NB4 (cell line): ENCODE measurements at regions not wholly inside any gene's neighbourhood (a gene's known extent, or its start where the extent isn't known, plus 50 kb on each side); places are given as distances from the start of the nearest gene placed in this dataset.
A peak's percentile ranks its signal among the peaks of the same experiment; 100 is the strongest.
"Not testable (repeated sequence)": the region's sequence is repeated elsewhere in the genome, so short reads cannot be mapped to it uniquely, and the experiment has no call there.

Experiments used
- DNase-seq: peaks from one replicate; pipeline ENCODE4 v3.0.0; 2010; ENCODE audit warnings: low read depth
- H3K4me3 ChIP-seq: one replicate; pipeline ENCODE4 v1.5.1; 2011; ENCODE audit warnings: mild to moderate bottlenecking, low read depth, low read length, moderate library complexity
- MAX ChIP-seq: IDR thresholded peaks from 2 replicates; pipeline ENCODE4 v1.6.1; 2011; ENCODE audit warnings: low read depth, low read length
- MYC ChIP-seq: IDR thresholded peaks from 2 replicates; pipeline ENCODE4 v1.6.1; 2011; ENCODE audit warnings: low read depth, low read length
- POLR2A ChIP-seq: IDR thresholded peaks from 2 replicates; pipeline ENCODE4 v1.6.1; 2011; ENCODE audit warnings: mild to moderate bottlenecking; ENCODE audit not compliant: insufficient read length; ENCODE audit errors: extremely low read depth
- TF ChIP-seq, protein P1 (sequence below): IDR thresholded peaks from one replicate; pipeline ENCODE4 v1.5.1; 2012; ENCODE audit warnings: low read depth, low read length

DNA sequence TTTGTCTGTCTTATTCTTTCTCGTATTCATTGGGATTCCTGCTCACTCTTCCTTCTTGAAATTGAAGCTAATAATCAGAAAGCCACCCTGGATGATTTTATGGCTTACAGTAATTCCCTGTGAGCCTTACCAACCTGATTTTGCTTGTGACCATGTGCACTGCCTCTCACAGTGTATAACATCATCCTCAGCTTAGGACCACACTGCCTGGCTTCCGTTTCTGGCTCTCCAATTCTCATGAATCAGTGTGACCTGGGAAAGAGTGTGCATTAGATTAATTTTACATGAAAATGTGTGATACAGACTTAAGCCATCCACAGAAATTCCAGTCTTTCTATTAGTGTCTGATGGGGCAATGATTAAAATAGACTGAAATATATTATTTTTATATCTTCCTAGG lies 126.8 kb upstream of the DMRT1 start:
- no peak for TF ChIP-seq MYC
- TF ChIP-seq MAX, result 0 out of 2 replicates have a peak, but pooled peaks have one; percentile 40
- no peak for DNase-seq
- H3K4me3 ChIP-seq, result peak overlapping the region; percentile 48

DNA sequence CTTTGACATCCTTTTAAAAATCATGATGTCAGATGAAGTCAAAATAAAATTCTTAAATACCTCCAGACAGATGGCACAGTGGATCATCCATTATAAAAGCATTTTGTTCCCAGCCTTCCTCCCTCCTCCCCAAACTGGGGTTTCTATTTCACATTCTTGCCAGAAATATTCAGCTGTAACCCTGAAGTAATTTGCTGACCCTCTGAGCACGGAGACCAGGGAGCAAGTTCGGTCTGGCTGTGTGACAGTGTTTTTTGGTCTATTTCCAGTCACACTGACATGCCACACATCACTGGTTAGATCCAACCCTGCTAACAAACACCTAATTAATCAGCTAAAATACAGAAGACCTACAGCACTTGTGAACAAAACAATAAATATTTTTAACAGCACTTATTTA lies 126.2 kb upstream of the DMRT1 start:
- TF ChIP-seq MYC (no peak), MAX (no peak), POLR2A (no peak)
- TF ChIP-seq, protein P1, sequence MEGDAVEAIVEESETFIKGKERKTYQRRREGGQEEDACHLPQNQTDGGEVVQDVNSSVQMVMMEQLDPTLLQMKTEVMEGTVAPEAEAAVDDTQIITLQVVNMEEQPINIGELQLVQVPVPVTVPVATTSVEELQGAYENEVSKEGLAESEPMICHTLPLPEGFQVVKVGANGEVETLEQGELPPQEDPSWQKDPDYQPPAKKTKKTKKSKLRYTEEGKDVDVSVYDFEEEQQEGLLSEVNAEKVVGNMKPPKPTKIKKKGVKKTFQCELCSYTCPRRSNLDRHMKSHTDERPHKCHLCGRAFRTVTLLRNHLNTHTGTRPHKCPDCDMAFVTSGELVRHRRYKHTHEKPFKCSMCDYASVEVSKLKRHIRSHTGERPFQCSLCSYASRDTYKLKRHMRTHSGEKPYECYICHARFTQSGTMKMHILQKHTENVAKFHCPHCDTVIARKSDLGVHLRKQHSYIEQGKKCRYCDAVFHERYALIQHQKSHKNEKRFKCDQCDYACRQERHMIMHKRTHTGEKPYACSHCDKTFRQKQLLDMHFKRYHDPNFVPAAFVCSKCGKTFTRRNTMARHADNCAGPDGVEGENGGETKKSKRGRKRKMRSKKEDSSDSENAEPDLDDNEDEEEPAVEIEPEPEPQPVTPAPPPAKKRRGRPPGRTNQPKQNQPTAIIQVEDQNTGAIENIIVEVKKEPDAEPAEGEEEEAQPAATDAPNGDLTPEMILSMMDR, result no peak
- peak overlapping the region; percentile 48 for H3K4me3 ChIP-seq
- DNase-seq, result no peak

DNA sequence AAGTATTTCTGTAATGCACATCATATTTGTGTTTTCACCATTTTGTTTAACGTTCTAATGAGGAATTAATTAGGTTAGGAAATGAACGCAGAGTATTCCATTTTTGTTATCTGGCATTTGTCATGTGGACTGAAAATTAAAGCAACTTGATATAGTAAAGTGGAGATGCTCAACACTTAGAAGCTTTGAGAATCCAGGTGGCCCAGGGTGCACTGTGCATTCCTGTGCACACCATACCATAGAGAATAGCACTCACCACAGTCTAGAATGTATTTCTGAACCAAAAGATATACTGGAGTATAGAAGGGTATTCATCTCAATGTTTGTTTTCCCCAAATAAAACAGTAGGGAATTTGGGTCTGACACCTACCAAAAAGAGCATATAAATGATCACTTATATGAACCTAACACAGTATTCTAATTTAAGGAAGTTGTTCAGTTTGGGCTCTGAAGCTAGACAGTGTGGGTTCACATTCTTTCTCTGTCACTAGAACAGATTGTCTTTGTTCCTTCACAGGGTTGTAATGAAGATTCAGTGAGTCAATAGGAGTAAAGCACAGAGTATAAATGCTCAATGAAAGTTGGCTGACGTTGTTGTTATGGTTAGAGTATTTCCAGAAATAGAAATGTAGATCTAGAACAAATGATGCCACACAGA lies 125.6 kb upstream of the DMRT1 start:
- DNase-seq, result peak; percentile 55
- TF ChIP-seq, protein P1, result no peak
- TF ChIP-seq MYC, result peak; percentile 23; the same call in 1 of the 2 replicates
- H3K4me3 ChIP-seq, result peak overlapping the region; percentile 48

GRCh38 chr9:717722-718121 lies 123.8 kb upstream of the DMRT1 start:
- no peak overlapping the region for H3K4me3 ChIP-seq
- TF ChIP-seq MAX (no peak), POLR2A (no peak), MYC (no peak)
- TF ChIP-seq, protein P1, result no peak
- DNase-seq, result no peak

GRCh38 chr9:720239-720881 lies 121.1 kb upstream of the DMRT1 start:
- DNase-seq, result peak; percentile 55
- no peak for TF ChIP-seq POLR2A
- TF ChIP-seq, protein P1, result no peak
- no peak for TF ChIP-seq MAX
- no peak for TF ChIP-seq MYC
- no peak overlapping the region for H3K4me3 ChIP-seq

DNA sequence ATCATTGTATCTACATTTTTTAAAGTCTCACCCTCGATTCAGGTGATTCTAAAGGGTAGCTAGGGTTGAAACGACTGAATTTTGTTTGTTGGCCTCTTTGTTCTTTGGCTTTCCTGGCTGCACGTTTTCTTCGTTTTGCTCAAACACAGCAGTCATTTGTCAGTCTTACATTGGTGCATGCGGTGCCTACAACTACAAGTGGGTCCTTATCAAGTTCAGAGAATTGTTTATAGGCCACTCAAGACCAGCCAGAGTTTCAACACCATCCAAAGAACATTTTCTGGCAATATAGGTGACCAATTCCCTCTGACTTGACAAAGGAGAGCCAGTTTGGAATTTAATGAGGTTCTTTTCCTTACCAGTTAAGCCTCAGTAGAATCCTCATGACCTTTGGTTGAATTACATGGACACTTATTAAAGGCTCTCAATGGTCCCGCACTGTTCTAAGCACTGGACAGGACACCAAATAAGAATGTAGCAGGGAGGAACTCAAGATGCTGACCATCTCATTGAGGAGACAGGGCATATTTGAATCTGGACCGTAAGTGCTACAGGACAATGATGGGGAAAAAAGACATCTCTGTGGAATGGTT lies 119.0 kb upstream of the DMRT1 start:
- no peak for TF ChIP-seq MYC
- TF ChIP-seq POLR2A, result no peak
- TF ChIP-seq, protein P1, result no peak
- no peak for DNase-seq
- H3K4me3 ChIP-seq, result no peak overlapping the region

GRCh38 chr9:724461-724860 lies 117.0 kb upstream of the DMRT1 start:
- H3K4me3 ChIP-seq, DNase-seq: not testable (repeated sequence)
